Lower leg skin (tissue), 3 donors: ENCODE measurements at regions not wholly inside any gene's neighbourhood (a gene's known extent, or its start where the extent isn't known, plus 50 kb on each side); places are given as distances from the start of the nearest gene placed in this dataset.

Source experiments
- POLR2A ChIP-seq, 2 donors: fragments of 450-650 bp; IDR thresholded peaks; one replicate each; pipeline ENCODE4 v1.6.1; 2016 to 2017; ENCODE audit warnings: antibody characterized with exemption in 2 of 2, mild to moderate bottlenecking in 1 of 2, moderate library complexity in 1 of 2
- TF ChIP-seq, protein P1 (sequence below), 3 donors: fragments of 450-650 bp; IDR thresholded peaks; one replicate each; pipeline ENCODE4 v1.5.1; 2016; ENCODE audit warnings: antibody characterized with exemption in 3 of 3, mild to moderate bottlenecking in 3 of 3, moderate library complexity in 2 of 3

DNA sequence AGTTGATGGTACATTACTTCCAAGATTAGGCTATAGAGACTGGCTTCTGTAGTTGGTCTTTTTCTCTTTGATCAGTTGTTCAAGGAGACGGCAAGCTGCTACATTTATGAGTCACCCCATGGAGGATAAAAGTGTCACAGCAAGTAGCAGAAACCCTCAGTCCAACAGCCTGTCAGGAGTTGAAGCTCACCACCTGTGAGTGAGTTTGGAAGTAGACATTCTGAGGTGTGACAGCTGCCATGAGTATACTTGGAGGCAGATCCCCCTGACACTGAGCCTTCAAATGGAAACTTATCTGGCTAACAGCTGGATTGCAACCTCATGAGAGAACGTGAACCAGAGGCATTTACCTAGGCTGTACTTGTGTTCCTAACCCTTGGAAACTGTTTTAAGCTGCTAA, 68.0 kb downstream of the CCNG2 start:
- TF ChIP-seq, protein P1, sequence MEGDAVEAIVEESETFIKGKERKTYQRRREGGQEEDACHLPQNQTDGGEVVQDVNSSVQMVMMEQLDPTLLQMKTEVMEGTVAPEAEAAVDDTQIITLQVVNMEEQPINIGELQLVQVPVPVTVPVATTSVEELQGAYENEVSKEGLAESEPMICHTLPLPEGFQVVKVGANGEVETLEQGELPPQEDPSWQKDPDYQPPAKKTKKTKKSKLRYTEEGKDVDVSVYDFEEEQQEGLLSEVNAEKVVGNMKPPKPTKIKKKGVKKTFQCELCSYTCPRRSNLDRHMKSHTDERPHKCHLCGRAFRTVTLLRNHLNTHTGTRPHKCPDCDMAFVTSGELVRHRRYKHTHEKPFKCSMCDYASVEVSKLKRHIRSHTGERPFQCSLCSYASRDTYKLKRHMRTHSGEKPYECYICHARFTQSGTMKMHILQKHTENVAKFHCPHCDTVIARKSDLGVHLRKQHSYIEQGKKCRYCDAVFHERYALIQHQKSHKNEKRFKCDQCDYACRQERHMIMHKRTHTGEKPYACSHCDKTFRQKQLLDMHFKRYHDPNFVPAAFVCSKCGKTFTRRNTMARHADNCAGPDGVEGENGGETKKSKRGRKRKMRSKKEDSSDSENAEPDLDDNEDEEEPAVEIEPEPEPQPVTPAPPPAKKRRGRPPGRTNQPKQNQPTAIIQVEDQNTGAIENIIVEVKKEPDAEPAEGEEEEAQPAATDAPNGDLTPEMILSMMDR (IDR thresholded peaks at IDR 0.05), result no peak
- TF ChIP-seq POLR2A (IDR thresholded peaks at IDR 0.05), result no peak
